ENCODE measurements at regions not wholly inside any gene's neighbourhood (a gene's known extent, or its start where the extent isn't known, plus 50 kb on each side); places are given as distances from the start of the nearest gene placed in this dataset.

- Mint-ChIP-seq H3K36me3 (no peaks in the 10 kb centered on the region), H3K27me3 (ENCODE audit: low read depth) (no peaks in the 10 kb centered on the region), H3K4me3 (no peak overlapping the region), H3K27ac (no peak overlapping the region), H3K9me3 (no peaks in the 10 kb centered on the region), H3K4me1 (no peaks in the 10 kb centered on the region)
- ChIA-PET CTCF (no interaction called here), POLR2A (no interaction called here)
- ATAC-seq, result no peak
- TF ChIP-seq GABPB1 (CRISPR knock-in tag; IDR thresholded peaks at IDR 0.05) (no peak), MAX (CRISPR knock-in tag; IDR thresholded peaks at IDR 0.05) (no peak), MLX (CRISPR knock-in tag; IDR thresholded peaks at IDR 0.05) (no peak), SP1 (CRISPR knock-in tag; conservative IDR thresholded peaks at IDR 0.05) (no peak), USF1 (CRISPR knock-in tag; IDR thresholded peaks at IDR 0.05) (no peak), ZNF423 (CRISPR knock-in tag; IDR thresholded peaks at IDR 0.05) (no peak), CBFB (CRISPR knock-in tag; IDR thresholded peaks at IDR 0.05; ENCODE audit: low read depth) (no peak), MYBL2 (CRISPR knock-in tag; IDR thresholded peaks at IDR 0.05) (no peak), ATF1 (CRISPR knock-in tag; IDR thresholded peaks at IDR 0.05) (no peak), AFF4 (CRISPR knock-in tag; IDR thresholded peaks at IDR 0.05; ENCODE audit: borderline replicate concordance) (no peak), HMGXB4 (CRISPR knock-in tag; IDR thresholded peaks at IDR 0.05) (no peak), ESRRA (CRISPR knock-in tag; IDR thresholded peaks at IDR 0.05; ENCODE audit: borderline replicate concordance) (no peak), ZNF121 (CRISPR knock-in tag; IDR thresholded peaks at IDR 0.05) (no peak), TEAD1 (CRISPR knock-in tag; IDR thresholded peaks at IDR 0.05) (no peak)
- TF ChIP-seq, protein P1, sequence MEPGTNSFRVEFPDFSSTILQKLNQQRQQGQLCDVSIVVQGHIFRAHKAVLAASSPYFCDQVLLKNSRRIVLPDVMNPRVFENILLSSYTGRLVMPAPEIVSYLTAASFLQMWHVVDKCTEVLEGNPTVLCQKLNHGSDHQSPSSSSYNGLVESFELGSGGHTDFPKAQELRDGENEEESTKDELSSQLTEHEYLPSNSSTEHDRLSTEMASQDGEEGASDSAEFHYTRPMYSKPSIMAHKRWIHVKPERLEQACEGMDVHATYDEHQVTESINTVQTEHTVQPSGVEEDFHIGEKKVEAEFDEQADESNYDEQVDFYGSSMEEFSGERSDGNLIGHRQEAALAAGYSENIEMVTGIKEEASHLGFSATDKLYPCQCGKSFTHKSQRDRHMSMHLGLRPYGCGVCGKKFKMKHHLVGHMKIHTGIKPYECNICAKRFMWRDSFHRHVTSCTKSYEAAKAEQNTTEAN (CRISPR knock-in tag; IDR thresholded peaks at IDR 0.05), result no peak
- TF ChIP-seq, protein P2, sequence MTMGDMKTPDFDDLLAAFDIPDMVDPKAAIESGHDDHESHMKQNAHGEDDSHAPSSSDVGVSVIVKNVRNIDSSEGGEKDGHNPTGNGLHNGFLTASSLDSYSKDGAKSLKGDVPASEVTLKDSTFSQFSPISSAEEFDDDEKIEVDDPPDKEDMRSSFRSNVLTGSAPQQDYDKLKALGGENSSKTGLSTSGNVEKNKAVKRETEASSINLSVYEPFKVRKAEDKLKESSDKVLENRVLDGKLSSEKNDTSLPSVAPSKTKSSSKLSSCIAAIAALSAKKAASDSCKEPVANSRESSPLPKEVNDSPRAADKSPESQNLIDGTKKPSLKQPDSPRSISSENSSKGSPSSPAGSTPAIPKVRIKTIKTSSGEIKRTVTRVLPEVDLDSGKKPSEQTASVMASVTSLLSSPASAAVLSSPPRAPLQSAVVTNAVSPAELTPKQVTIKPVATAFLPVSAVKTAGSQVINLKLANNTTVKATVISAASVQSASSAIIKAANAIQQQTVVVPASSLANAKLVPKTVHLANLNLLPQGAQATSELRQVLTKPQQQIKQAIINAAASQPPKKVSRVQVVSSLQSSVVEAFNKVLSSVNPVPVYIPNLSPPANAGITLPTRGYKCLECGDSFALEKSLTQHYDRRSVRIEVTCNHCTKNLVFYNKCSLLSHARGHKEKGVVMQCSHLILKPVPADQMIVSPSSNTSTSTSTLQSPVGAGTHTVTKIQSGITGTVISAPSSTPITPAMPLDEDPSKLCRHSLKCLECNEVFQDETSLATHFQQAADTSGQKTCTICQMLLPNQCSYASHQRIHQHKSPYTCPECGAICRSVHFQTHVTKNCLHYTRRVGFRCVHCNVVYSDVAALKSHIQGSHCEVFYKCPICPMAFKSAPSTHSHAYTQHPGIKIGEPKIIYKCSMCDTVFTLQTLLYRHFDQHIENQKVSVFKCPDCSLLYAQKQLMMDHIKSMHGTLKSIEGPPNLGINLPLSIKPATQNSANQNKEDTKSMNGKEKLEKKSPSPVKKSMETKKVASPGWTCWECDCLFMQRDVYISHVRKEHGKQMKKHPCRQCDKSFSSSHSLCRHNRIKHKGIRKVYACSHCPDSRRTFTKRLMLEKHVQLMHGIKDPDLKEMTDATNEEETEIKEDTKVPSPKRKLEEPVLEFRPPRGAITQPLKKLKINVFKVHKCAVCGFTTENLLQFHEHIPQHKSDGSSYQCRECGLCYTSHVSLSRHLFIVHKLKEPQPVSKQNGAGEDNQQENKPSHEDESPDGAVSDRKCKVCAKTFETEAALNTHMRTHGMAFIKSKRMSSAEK (CRISPR knock-in tag; IDR thresholded peaks at IDR 0.05; ENCODE audit: borderline replicate concordance), result no peak
- no peak for DNase-seq (ENCODE audit: low spot score)
Observed at GRCh38 chr15:61731099-61731498, 329.1 kb downstream of the VPS13C start.

Measured in WTC11 (cell line).